HCT116 (cell line): ENCODE measurements at regions not wholly inside any gene's neighbourhood (a gene's known extent, or its start where the extent isn't known, plus 50 kb on each side); places are given as distances from the start of the nearest gene placed in this dataset.
A peak's percentile ranks its signal among the peaks of the same experiment; 100 is the strongest.

Experiments
- ATAC-seq: fragments of 200-7000 bp; cut with Tn5 transposase; 2 replicates; pipeline ENCODE4 v1.9.1; 2020; ENCODE audit warnings: mild to moderate bottlenecking, moderate library complexity
- BruUV-seq: library from RNA; stranded (reverse); fragments of 400-500 nt; replicated peaks from 2 replicates; lab custom pipeline; 2021; lab: Mats Ljungman, UMichigan
- CTCF ChIA-PET: fragments of 300-600 bp; sonication (Branson Sonifier 250); formaldehyde crosslinking; loops from one replicate; lab custom pipeline; 2021; ENCODE audit warnings: antibody characterized with exemption; lab: Charles Lee
- POLR2A ChIA-PET: fragments of 300-600, 350-600 bp; sonication (Branson Sonifier 250); formaldehyde crosslinking; loops from one replicate; lab custom pipeline; 2021; ENCODE audit warnings: antibody characterized with exemption; lab: Charles Lee
- RAD21 ChIA-PET, 2 experiments: fragments of 300-600 bp; sonication (Branson Sonifier 250); formaldehyde crosslinking; loops; one replicate each; lab custom pipeline; 2023; ENCODE audit warnings: low total read pairs in 2 of 2; ENCODE audit not compliant: uncharacterized antibody in 2 of 2, unreplicated experiment in 2 of 2, low non-redundant PET in 1 of 2; lab: Charles Lee
- DNase-seq: peaks from one replicate; pipeline ENCODE4 v3.0.0-alpha.2; 2010; ENCODE audit warnings: low read depth, low spot score
- H2AFZ ChIP-seq: fragments of 200-600 bp; shearing (Covaris generic), sonication (generic); 2 replicates; pipeline ENCODE4 v1.6.1; 2017; ENCODE audit warnings: low read depth, mixed run types, mixed read lengths, antibody characterized with exemption, low read length; ENCODE audit not compliant: poor library complexity, severe bottlenecking
- H3K27ac ChIP-seq: 2 replicates; pipeline ENCODE4 v1.5.1; 2012; ENCODE audit warnings: low read depth, low read length
- H3K27me3 ChIP-seq: fragments of 200-600 bp; sonication (generic); 2 replicates; pipeline ENCODE4 v1.6.1; 2016; ENCODE audit warnings: mixed run types, low read length, mixed read lengths; ENCODE audit not compliant: insufficient read depth
- H3K36me3 ChIP-seq, 2 experiments: fragments of 200-500 bp in 1 of 2; fragments of 200-600 bp in 1 of 2; sonication (Bioruptor generic) in 1 of 2; sonication (generic) in 1 of 2; 2 replicates each; pipeline versions ENCODE4 v1.5.1 to v1.6.1; 2014 to 2016; ENCODE audit warnings: low read length in 2 of 2, inconsistent platforms in 1 of 2, mixed read lengths in 1 of 2, mixed run types in 1 of 2; ENCODE audit not compliant: insufficient read depth in 2 of 2, control insufficient read depth in 1 of 2
- H3K4me1 ChIP-seq, 2 experiments: fragments of 200-600 bp in 1 of 2; sonication (generic) in 1 of 2; 2 replicates each; pipeline versions ENCODE4 v1.5.1 to v1.6.1; 2012 to 2017; ENCODE audit warnings: low read length in 2 of 2, inconsistent platforms in 1 of 2, mild to moderate bottlenecking in 1 of 2, mixed read lengths in 1 of 2, mixed run types in 1 of 2, moderate library complexity in 1 of 2; ENCODE audit not compliant: insufficient read depth in 2 of 2, control insufficient read depth in 1 of 2
- H3K4me2 ChIP-seq: fragments of 200-600 bp; sonication (generic); 2 replicates; pipeline ENCODE4 v1.6.1; 2017; ENCODE audit warnings: mixed run types, low read length, mixed read lengths
- H3K4me3 ChIP-seq, 2 experiments: fragments of 200-600 bp in 1 of 2; sonication (generic) in 1 of 2; replicated peaks in 1 of 2; 2 replicates each; pipeline ENCODE4 v1.5.1; 2011 to 2016; ENCODE audit warnings: low read length in 2 of 2, control low read depth in 1 of 2, low read depth in 1 of 2, mild to moderate bottlenecking in 1 of 2, mixed read lengths in 1 of 2, mixed run types in 1 of 2
- H3K79me2 ChIP-seq: fragments of 200-600 bp; sonication (generic); 2 replicates; pipeline ENCODE4 v1.6.1; 2017; ENCODE audit warnings: mild to moderate bottlenecking, mixed run types, low read length, moderate library complexity, mixed read lengths; ENCODE audit not compliant: insufficient read depth
- H3K9ac ChIP-seq: fragments of 200-600 bp; sonication (generic); 2 replicates; pipeline ENCODE4 v1.6.1; 2016; ENCODE audit warnings: low read length, mixed read lengths
- H3K9me2 ChIP-seq: fragments of 200-600 bp; sonication (generic), shearing (Covaris generic); 2 replicates; pipeline ENCODE4 v1.6.1; 2017; ENCODE audit warnings: mixed run types, mild to moderate bottlenecking, moderate library complexity; ENCODE audit not compliant: insufficient read depth
- H3K9me3 ChIP-seq, 2 experiments: fragments of 200-500 bp in 1 of 2; fragments of 200-600 bp in 1 of 2; sonication (Bioruptor generic) in 1 of 2; sonication (generic) in 1 of 2; 2 replicates each; pipeline ENCODE4 v1.6.1; 2014 to 2017; ENCODE audit warnings: low read length in 2 of 2, mixed read lengths in 2 of 2, inconsistent platforms in 1 of 2, low read depth in 1 of 2, mild to moderate bottlenecking in 1 of 2, mixed run types in 1 of 2, moderate library complexity in 1 of 2; ENCODE audit not compliant: control insufficient read depth in 1 of 2, insufficient read depth in 1 of 2
- H4K20me1 ChIP-seq: fragments of 200-600 bp; sonication (generic), shearing (Covaris generic); 2 replicates; pipeline ENCODE4 v1.6.1; 2017; ENCODE audit warnings: mixed run types, mild to moderate bottlenecking, moderate library complexity; ENCODE audit not compliant: insufficient read depth
- CBX3 ChIP-seq: IDR thresholded peaks from 2 replicates; pipeline ENCODE4 v1.6.1; 2012; ENCODE audit warnings: low read depth
- CEBPB ChIP-seq: IDR thresholded peaks from 2 replicates; pipeline ENCODE4 v1.6.1; 2012; ENCODE audit warnings: low read depth
- EGR1 ChIP-seq: IDR thresholded peaks from 2 replicates; pipeline ENCODE4 v1.6.1; 2012; ENCODE audit warnings: low read depth
- EZH2 ChIP-seq: fragments of 200-600 bp; sonication (generic); IDR thresholded peaks from 2 replicates; pipeline ENCODE4 v1.6.1; 2017; ENCODE audit warnings: antibody characterized with exemption, mixed run types
- EZH2phosphoT487 ChIP-seq: fragments of 200-600 bp; IDR thresholded peaks from 2 replicates; pipeline ENCODE4 v1.6.1; 2018; ENCODE audit warnings: antibody characterized with exemption, borderline replicate concordance
- FOSL1 ChIP-seq: IDR thresholded peaks from 2 replicates; pipeline ENCODE4 v1.6.1; 2012; ENCODE audit warnings: low read depth
- RAD21 ChIP-seq: IDR thresholded peaks from 2 replicates; pipeline ENCODE4 v1.6.1; 2012; ENCODE audit warnings: low read depth, mild to moderate bottlenecking
- SIN3A ChIP-seq: IDR thresholded peaks from 2 replicates; pipeline ENCODE4 v1.6.1; 2012; ENCODE audit warnings: low read depth
- ZFX ChIP-seq: fragments of 450-650 bp; IDR thresholded peaks from 2 replicates; pipeline ENCODE4 v1.6.1; 2017
- intact Hi-C: fragments of 100-400 bp; cut with micrococcal nuclease; formaldehyde crosslinking; loops from 2 replicates; pipeline ENCODE4 v1.10.0; 2022
- TF ChIP-seq, protein P1 (sequence below), 3 experiments: fragments of 200-600 bp in 1 of 3; sonication (generic) in 1 of 3; IDR thresholded peaks in 2 of 3; conservative IDR thresholded peaks in 1 of 3; 2 replicates each; pipeline ENCODE4 v1.5.1; 2012 to 2017; ENCODE audit warnings: low read depth in 2 of 3, low read length in 2 of 3, antibody characterized with exemption in 1 of 3, borderline replicate concordance in 1 of 3, control low read depth in 1 of 3, mild to moderate bottlenecking in 1 of 3, mixed read lengths in 1 of 3, mixed run types in 1 of 3, moderate library complexity in 1 of 3; ENCODE audit not compliant: insufficient read depth in 1 of 3
- TF ChIP-seq, protein P2 (sequence below): IDR thresholded peaks from 2 replicates; pipeline ENCODE4 v1.6.1; 2012
- TF ChIP-seq, protein P3 (sequence below): IDR thresholded peaks from 2 replicates; pipeline ENCODE4 v1.6.1; 2012

- Histone ChIP-seq H3K9me2 (no peaks in the 10 kb centered on the region), H3K4me2 (no peak overlapping the region), H3K79me2 (no peaks in the 10 kb centered on the region), H3K4me3 (no peak overlapping the region), H3K27ac (no peak overlapping the region), H3K9me3 (no peaks in the 10 kb centered on the region), H3K9ac (no peak overlapping the region), H4K20me1 (no peaks in the 10 kb centered on the region), H3K36me3 (no peaks in the 10 kb centered on the region), H3K4me1 (peaks cover 7 to 20% of the 10 kb centered on the region in 2 experiments), H3K27me3 (no peaks in the 10 kb centered on the region), H2AFZ (no peak overlapping the region)
- ATAC-seq (no peak), DNase-seq (no peak)
- ChIA-PET POLR2A (no interaction called here), CTCF (interaction anchor here (1.9 to 2.3 kb wide), 2 partner anchors 12 to 937 kb away, joined by 7 to 8 read pairs; no protein-coding TSS in a partner anchor), RAD21 (no interaction called here)
- intact Hi-C loops = loop anchor here (5.0 kb wide), 1 partner anchor 936 kb away; no protein-coding TSS in a partner anchor
- TF ChIP-seq, protein P1, sequence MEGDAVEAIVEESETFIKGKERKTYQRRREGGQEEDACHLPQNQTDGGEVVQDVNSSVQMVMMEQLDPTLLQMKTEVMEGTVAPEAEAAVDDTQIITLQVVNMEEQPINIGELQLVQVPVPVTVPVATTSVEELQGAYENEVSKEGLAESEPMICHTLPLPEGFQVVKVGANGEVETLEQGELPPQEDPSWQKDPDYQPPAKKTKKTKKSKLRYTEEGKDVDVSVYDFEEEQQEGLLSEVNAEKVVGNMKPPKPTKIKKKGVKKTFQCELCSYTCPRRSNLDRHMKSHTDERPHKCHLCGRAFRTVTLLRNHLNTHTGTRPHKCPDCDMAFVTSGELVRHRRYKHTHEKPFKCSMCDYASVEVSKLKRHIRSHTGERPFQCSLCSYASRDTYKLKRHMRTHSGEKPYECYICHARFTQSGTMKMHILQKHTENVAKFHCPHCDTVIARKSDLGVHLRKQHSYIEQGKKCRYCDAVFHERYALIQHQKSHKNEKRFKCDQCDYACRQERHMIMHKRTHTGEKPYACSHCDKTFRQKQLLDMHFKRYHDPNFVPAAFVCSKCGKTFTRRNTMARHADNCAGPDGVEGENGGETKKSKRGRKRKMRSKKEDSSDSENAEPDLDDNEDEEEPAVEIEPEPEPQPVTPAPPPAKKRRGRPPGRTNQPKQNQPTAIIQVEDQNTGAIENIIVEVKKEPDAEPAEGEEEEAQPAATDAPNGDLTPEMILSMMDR (IDR thresholded peaks at IDR 0.05 in 2 of 3, conservative IDR thresholded peaks at IDR 0.05 in 1 of 3; ENCODE audit: borderline replicate concordance in 1 of 3, insufficient read depth in 1 of 3, low read depth in 2 of 3, low read length in 2 of 3) = no peak
- no peak for TF ChIP-seq SIN3A
- no peak for TF ChIP-seq EZH2phosphoT487
- no peak for TF ChIP-seq CEBPB
- no peak for TF ChIP-seq FOSL1
- no TSS peak for BruUV-seq
Observed at GRCh38 chr14:53411125-53411524, 258.0 kb upstream of the DDHD1 start.

DNA sequence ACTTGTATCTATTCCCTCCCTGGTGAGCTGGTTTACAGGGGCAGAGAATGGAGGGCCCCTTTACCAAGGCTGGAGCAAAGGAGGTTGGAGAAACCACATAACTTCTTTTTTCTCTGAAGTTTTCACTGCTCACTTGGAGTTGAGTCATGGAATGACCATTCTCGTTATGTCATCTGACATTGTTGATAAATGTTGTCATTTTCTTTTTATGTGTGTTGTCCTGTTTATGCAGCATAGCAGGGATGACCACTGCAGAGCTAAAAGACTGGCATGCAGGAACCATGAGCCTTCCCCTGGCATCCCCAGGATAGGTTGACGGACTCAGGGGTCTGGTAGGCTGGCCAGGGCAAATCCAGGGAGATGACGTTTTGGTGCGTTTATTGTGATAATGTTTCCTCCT lies 256.8 kb upstream of the DDHD1 start:
- DNase-seq (no peak), ATAC-seq (no peak)
- RAD21 ChIA-PET = no interaction called here
- Histone ChIP-seq H3K27ac (no peak overlapping the region), H4K20me1 (no peaks in the 10 kb centered on the region), H3K9ac (no peak overlapping the region), H3K4me3 (no peak overlapping the region), H3K36me3 (no peaks in the 10 kb centered on the region), H2AFZ (no peak overlapping the region), H3K79me2 (no peaks in the 10 kb centered on the region), H3K9me2 (no peaks in the 10 kb centered on the region), H3K9me3 (no peaks in the 10 kb centered on the region), H3K4me1 (peaks cover 7 to 20% of the 10 kb centered on the region in 2 experiments), H3K4me2 (peak overlapping the region; percentile 30), H3K27me3 (no peaks in the 10 kb centered on the region)
- BruUV-seq = no TSS peak
- POLR2A ChIA-PET = no interaction called here
- TF ChIP-seq EGR1 (no peak), EZH2 (no peak), RAD21 (no peak), ZFX (no peak), CBX3 (no peak)
- TF ChIP-seq, protein P2, sequence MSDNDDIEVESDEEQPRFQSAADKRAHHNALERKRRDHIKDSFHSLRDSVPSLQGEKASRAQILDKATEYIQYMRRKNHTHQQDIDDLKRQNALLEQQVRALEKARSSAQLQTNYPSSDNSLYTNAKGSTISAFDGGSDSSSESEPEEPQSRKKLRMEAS = no peak
- TF ChIP-seq, protein P3, sequence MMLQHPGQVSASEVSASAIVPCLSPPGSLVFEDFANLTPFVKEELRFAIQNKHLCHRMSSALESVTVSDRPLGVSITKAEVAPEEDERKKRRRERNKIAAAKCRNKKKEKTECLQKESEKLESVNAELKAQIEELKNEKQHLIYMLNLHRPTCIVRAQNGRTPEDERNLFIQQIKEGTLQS = no peak
- TF ChIP-seq, protein P1 (IDR thresholded peaks at IDR 0.05 in 2 of 3, conservative IDR thresholded peaks at IDR 0.05 in 1 of 3; ENCODE audit: borderline replicate concordance in 1 of 3, insufficient read depth in 1 of 3, low read depth in 2 of 3, low read length in 2 of 3) = no peak
- CTCF ChIA-PET = interaction anchor here (1.9 to 2.3 kb wide), 2 partner anchors 11 to 938 kb away, joined by 7 to 8 read pairs; no protein-coding TSS in a partner anchor
- intact Hi-C loops = loop anchor here (5.0 kb wide), 1 partner anchor 937 kb away; no protein-coding TSS in a partner anchor
